ENCODE measurements at regions not wholly inside any gene's neighbourhood (a gene's known extent, or its start where the extent isn't known, plus 50 kb on each side); places are given as distances from the start of the nearest gene placed in this dataset.

DNA sequence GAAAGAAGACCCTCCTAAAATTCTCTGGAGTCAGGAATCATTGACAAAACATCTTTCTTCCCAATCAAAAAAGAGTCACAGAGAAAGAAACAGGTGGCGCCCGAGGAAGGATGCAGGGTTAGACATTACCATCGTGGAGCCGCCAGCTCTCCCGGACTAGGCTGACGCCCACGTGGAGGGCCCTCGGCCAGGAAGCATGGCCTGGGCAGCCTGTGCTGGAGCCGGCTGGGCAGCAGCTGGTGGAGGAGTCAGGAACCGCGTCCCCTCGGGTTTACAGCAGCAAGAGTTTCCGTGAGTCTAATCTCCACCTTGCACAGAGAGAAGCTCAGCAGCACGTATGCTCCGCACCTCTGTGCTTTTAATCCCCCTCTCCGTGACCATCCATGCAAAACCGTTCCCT lies 533.7 kb upstream of the ATP11B start:
- DNase-seq (ENCODE audit: extremely low spot score, unreplicated experiment), result no peak
- Mint-ChIP-seq H3K4me3 (ENCODE audit: unreplicated experiment) (no peak overlapping the region), H3K9me3 (ENCODE audit: unreplicated experiment) (no peaks in the 10 kb centered on the region), H3K27me3 (ENCODE audit: unreplicated experiment) (peaks cover 33% of the 10 kb centered on the region), H3K27ac (ENCODE audit: unreplicated experiment) (no peak overlapping the region), H3K4me1 (ENCODE audit: unreplicated experiment) (no peaks in the 10 kb centered on the region), H3K36me3 (ENCODE audit: unreplicated experiment) (no peaks in the 10 kb centered on the region)
- TF ChIP-seq CTCF (IDR thresholded peaks at IDR 0.05), result no peak

GRCh38 chr3:182261041-182261440 lies 532.3 kb upstream of the ATP11B start:
- H3K9me3 Mint-ChIP-seq (ENCODE audit: unreplicated experiment), result no peaks in the 10 kb centered on the region
- no peak overlapping the region for H3K27ac Mint-ChIP-seq (ENCODE audit: unreplicated experiment)
- H3K27me3 Mint-ChIP-seq (ENCODE audit: unreplicated experiment), result peaks cover 32% of the 10 kb centered on the region
- no peaks in the 10 kb centered on the region for H3K36me3 Mint-ChIP-seq (ENCODE audit: unreplicated experiment)
- no peak for DNase-seq (ENCODE audit: extremely low spot score, unreplicated experiment)
- H3K4me3 Mint-ChIP-seq (ENCODE audit: unreplicated experiment), result no peak overlapping the region
- H3K4me1 Mint-ChIP-seq (ENCODE audit: unreplicated experiment), result no peaks in the 10 kb centered on the region
- TF ChIP-seq CTCF (IDR thresholded peaks at IDR 0.05), result no peak

GRCh38 chr3:182268711-182269110 lies 524.6 kb upstream of the ATP11B start:
- H3K9me3 Mint-ChIP-seq (ENCODE audit: unreplicated experiment), result no peaks in the 10 kb centered on the region
- TF ChIP-seq CTCF (IDR thresholded peaks at IDR 0.05), result no peak
- H3K27ac Mint-ChIP-seq (ENCODE audit: unreplicated experiment), result no peak overlapping the region
- no peak overlapping the region for H3K4me3 Mint-ChIP-seq (ENCODE audit: unreplicated experiment)
- no peak for DNase-seq (ENCODE audit: extremely low spot score, unreplicated experiment)
- no peaks in the 10 kb centered on the region for H3K4me1 Mint-ChIP-seq (ENCODE audit: unreplicated experiment)
- peaks cover 15% of the 10 kb centered on the region for H3K27me3 Mint-ChIP-seq (ENCODE audit: unreplicated experiment)
- no peaks in the 10 kb centered on the region for H3K36me3 Mint-ChIP-seq (ENCODE audit: unreplicated experiment)

GRCh38 chr3:182276512-182276911 lies 516.8 kb upstream of the ATP11B start:
- DNase-seq (ENCODE audit: extremely low spot score, unreplicated experiment), result no peak
- TF ChIP-seq CTCF (IDR thresholded peaks at IDR 0.05), result no peak
- H3K36me3 Mint-ChIP-seq (ENCODE audit: unreplicated experiment), result no peaks in the 10 kb centered on the region
- no peak overlapping the region for H3K4me3 Mint-ChIP-seq (ENCODE audit: unreplicated experiment)
- H3K27me3 Mint-ChIP-seq (ENCODE audit: unreplicated experiment), result peaks cover 4% of the 10 kb centered on the region
- H3K4me1 Mint-ChIP-seq (ENCODE audit: unreplicated experiment), result no peaks in the 10 kb centered on the region
- no peak overlapping the region for H3K27ac Mint-ChIP-seq (ENCODE audit: unreplicated experiment)
- H3K9me3 Mint-ChIP-seq (ENCODE audit: unreplicated experiment), result no peaks in the 10 kb centered on the region

DNA sequence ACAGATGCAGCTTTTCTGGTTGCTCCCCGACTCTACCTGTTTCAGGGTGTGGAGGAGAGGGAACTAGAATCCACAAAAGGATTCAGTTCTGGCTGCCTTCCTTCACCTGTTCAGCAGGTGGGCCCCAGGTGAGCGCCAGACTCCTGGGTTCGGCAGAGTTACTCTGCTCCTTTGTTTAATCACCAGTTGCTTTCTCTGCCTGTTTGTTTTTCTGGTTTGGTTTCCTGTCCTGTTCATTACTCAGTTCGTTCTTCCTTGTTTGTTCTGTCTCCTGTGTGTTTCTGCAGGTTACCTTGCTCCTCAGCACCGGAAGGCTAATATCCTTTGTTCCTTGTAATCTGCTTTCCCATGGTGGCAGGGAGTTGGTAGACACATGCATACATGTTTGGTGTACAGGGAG lies 508.5 kb upstream of the ATP11B start:
- H3K9me3 Mint-ChIP-seq (ENCODE audit: unreplicated experiment), result no peaks in the 10 kb centered on the region
- H3K27ac Mint-ChIP-seq (ENCODE audit: unreplicated experiment), result no peak overlapping the region
- no peaks in the 10 kb centered on the region for H3K36me3 Mint-ChIP-seq (ENCODE audit: unreplicated experiment)
- no peaks in the 10 kb centered on the region for H3K4me1 Mint-ChIP-seq (ENCODE audit: unreplicated experiment)
- H3K4me3 Mint-ChIP-seq (ENCODE audit: unreplicated experiment), result no peak overlapping the region
- TF ChIP-seq CTCF (IDR thresholded peaks at IDR 0.05), result no peak
- no peak for DNase-seq (ENCODE audit: extremely low spot score, unreplicated experiment)
- H3K27me3 Mint-ChIP-seq (ENCODE audit: unreplicated experiment), result no peaks in the 10 kb centered on the region

Data from osteocyte (in vitro differentiated cells).